NCI-H82 treated with DMSO at 0.1 percent for 48 hours (cell line): ENCODE measurements at regions not wholly inside any gene's neighbourhood (a gene's known extent, or its start where the extent isn't known, plus 50 kb on each side); places are given as distances from the start of the nearest gene placed in this dataset.
A peak's percentile ranks its signal among the peaks of the same experiment; 100 is the strongest.
"Not testable (repeated sequence)": the region's sequence is repeated elsewhere in the genome, so short reads cannot be mapped to it uniquely, and the experiment has no call there.

Experiments
- DNase-seq: peaks from one replicate; lab custom pipeline; 2025; ENCODE audit not compliant: unreplicated experiment; lab: John Stamatoyannopoulos, UW

DNA sequence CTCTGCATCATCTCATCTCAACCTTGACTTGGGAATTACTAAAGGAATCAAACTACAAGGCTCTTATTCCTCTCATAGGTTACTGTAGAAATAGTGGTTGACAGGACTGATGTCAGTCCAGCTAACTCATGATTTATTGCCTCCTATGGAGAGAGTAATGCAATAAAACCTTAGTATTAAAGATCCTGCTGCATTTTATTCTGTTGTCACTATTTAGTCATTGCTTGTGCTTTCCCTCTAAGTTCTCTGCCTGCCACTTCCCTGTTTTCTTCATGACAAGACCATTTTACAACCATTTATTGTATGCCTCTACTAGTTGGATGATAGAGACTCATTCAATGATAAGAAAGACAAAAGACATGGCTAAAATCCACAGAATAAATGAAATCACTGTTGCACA lies 134.1 kb upstream of the GRM7 start:
- no peak for DNase-seq

DNA sequence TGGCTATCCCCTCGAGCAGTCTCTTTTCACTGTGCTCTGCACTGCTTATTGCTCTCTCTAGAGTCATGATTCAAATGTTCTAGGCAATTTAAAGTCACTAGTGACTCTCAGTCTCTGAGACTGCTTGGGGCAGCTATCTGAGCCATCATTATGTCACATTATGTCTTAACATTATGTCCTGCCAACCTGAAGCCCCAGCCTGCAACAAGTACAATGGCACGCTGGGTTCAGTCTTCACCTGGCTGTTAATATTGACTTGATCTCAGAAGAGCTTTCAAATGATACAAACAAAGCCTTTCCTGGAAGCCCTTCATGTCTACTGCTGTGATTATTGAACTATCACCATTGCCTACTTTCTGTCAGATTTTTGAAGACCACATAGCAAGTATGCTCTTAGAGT lies 128.1 kb upstream of the GRM7 start:
- DNase-seq = no peak

DNA sequence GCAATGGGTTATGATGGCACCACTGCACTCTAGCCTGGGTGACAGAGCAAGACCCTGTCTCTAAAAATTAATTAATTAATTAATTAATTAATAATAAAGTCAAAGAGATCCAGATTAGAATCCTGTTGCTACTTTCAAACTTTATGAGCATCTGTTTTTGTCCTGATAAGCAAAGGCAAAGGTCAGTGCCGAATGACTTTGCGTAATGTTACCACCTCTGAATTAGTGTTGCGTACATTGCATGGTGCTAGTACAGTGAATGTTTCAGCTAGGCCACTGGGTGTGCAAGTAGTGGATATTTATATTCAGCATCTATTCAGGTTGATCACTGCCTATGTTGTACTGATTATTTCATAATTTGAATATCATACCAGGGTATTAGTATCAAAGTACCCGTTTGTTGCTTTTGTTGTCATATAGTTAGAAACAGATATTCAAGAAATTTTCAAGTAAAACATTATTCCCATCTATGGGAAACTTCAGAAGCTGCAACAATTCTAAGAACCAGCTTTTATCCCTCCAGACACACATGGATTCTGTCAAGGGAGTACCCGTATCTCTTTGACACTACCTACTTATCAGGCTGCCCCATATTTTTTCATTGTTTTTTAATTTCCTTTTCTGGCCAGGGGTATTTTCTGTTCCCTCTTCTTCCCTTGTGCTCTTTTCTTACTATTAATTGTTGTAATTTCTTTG lies 127.1 kb upstream of the GRM7 start:
- DNase-seq = no peak

DNA sequence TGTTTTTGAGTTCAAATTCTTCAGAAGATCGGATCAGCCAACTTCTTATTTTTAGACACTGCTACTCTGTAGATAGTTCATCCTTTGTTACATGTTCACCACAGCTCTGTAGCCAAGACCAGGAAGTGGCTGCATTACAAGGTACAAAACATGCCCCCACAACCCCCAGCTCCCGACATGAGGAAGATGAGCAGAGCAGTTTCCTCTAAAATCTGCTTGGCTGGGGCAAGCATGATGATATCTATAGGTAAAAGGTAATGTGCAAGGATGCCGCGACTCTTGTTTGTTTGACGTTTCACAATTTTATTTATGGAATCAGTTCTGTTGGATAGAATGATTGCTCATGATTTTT lies 126.5 kb upstream of the GRM7 start:
- no peak for DNase-seq

DNA sequence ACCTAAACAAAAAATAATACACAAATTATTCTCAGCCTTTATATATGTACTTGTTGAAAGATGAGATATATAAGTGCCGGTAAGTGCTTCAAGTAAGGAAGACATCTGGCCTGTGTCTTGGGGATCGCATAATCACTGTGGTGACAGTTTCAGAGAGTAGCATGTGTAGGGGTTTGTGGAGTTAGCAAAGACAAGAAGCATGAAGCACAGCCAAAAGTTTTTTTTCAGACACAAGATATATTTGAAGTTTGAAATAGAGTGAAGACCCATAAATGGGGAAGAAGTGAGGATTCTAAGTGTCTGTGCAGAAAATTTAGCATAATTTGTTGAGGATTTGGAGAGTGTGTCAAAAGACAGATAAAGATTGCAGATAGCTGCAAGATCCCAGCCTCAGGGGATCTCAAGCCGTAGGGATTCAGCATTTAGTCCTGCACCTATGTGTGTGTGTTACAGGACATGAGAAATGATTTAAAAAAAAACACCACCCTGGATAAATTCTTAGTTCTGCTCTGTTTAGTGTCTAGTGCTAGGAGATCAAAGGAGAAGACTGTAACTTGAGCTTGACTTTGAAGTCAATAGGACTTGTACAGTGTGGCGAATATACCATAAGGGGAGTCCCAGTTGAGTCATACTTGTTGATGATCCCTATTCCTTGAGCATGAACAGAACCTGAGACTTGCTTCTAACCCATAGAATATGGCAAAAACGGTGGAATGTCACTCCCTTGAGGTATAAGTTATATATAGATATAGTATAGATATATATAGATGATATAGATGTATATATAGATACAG lies 123.9 kb upstream of the GRM7 start:
- no peak for DNase-seq

DNA sequence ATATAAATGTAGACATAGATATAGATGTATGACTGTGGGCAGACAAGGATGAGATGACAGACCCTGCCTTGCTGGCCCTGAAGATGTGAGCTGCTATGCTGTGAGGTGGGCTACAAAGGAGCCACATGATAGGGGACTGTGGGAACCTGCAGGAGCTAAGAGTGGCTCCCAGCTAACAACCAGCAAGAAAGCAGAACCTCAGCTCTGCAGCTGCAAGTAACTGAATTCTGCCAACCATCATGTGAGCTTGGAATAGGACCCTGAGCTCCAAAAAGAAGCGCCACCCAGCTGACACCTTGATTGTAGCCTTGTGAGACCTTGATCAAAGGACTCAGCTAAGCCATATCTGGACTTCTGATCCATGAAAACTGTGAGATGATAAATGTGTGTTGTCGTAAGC lies 123.3 kb upstream of the GRM7 start:
- DNase-seq = no peak

DNA sequence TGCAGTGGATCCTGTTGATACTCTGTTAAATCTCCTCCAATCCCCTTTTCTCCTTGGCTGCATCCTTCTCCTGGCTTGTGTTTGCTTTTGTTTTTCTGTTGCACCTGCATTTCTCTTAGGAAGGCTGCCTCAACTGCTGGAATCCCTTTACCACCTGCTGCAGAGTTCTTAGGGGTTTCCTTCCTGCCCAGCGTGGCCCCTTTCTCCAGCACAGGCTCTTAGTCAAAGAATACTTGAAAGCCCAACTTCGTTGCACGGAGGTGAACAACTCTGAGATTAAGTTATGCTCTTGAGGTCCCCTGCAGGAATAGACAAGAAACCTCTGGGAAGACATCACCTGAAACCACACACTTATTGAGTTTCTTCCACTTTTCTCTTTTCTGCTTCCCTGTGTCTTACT lies 121.6 kb upstream of the GRM7 start:
- DNase-seq = no peak

DNA sequence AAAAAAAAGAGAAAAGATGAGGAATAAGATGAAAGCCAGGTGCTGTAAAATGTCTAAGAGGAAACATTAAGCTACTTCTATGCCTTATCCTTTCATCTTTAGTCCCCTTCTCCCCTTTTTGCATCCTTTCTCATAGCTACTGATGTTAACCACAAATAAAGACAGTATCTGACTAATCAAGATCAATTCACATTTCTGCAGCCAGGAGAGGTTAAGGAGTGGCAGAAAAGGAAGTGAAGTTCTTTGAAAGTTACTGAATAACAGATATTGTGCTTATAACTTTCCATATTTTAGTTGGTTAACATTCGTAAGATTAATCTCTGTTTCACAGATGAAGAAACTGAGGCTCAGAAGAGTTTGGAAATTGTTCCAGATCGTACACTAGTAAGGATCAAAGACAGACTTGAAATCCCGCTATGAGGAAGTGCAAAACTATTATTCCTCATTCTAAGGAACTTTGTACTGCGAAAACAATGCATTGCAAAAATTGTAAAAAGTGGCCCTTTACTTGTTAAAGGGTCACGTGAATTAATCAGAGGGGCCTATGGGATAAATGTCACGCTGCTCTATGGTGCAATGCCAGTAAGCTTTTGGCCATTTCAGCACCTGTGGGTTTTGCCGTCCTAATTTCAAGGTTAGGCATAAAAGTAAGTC lies 117.7 kb upstream of the GRM7 start:
- no peak for DNase-seq

DNA sequence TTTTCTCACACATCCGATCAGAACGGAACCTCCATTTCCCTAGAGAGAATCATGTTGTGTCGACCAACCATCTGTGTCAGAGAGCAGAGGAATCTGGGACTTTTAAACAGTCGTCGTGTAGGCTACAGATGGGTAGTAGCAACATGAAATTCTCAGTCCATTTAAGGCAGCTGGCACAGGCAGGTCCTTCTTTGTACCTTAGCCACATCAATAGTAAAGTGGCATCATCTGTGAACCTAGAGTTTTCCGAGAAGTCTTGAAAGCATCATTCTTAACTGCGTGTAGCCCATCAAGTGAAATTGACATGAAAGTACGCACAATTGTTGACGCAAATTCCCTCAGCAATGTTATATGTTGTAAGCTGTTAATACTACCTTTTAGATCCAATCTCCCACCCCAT lies 114.5 kb upstream of the GRM7 start:
- DNase-seq = no peak

DNA sequence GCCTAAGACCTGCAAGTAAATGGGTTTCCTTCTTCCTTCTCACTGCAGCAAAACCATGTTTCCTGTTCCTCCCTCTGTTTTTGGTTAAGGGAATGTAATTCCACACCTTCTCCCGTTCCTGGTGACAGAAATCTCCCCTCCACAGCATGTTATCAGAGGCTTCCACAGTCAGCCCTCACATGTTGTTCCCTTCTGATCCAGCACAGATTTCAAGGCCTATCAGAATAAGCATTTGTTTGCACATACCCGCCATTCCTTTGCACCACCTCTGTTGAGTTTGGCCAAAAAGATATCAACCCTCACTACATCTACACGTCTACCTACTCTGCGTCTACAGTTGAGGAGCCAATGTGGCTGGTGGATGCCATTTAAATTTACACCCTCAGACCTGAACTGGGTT lies 113.9 kb upstream of the GRM7 start:
- no peak for DNase-seq

DNA sequence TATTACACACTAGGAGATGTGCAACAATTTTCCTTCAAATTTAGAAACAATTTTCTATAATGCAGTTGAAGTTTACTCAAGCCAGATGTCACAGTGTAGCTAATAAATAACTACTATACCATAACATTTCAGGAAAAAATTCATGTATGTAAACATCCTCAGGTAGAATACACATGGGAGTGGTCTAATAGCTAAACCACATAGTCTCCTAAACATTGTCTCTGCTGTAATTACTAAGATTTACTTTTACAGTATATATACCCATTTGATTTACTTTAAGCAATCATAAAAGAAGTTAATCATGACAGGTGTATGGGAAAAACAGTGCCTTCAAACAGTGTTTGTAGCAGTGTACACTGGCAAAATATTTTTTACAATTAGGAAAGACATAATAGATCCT lies 110.1 kb upstream of the GRM7 start:
- DNase-seq = no peak

DNA sequence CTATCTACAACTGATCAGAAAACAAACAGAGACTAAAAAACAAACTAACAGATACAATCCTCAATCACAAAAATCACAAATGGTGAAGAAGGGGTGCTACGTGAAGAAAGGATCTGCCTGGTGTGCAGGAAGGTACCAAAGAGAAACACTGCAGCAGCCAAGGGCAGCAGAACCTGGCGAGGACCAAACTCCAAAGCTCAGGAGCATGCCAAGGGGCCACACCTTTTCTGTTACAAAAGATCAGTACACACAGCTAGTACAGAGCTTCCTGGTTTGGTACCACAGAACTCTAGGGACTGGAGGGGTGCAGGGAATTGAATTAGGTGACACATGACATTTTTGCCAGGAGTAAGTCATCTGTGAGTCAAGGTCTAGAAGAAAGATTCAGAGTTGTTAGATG lies 107.4 kb upstream of the GRM7 start:
- no peak for DNase-seq

DNA sequence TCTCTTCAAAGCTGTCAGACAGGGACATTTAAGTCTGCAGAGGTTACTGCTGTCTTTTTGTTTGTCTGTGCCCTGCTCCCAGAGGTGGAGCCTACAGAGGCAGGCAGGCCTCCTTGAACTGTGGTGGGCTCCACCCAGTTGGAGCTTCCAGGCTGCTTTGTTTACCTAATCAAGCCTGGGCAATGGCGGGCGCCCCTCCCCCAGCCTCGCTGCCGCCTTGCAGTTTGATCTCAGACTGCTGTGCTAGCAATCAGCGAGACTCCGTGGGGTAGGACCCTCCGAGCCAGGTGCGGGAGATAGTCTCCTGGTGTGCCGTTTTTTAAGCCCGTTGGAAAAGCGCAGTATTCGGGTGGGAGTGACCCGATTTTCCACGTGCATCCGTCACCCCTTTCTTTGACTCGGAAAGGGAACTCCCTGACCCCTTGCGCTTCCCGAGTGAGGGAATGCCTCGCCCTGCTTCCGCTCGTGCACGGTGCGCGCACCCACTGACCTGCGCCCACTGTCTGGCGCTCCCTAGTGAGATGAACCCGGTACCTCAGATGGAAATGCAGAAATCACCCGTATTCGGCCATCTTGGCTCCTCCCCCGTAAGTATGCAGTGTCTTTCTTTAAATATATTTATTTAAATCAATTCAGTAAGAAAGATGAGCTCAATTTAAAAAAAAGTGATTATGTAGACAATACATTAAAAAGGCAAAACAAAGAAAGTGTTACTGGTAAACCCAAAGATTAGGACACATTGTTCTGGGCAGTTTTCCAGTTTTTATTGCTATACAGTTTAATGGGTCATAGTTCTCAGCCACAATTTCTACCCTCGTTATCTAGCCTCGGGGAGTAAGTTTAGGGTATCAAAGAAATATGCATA lies 91.2 kb upstream of the GRM7 start:
- DNase-seq = not testable (repeated sequence)

DNA sequence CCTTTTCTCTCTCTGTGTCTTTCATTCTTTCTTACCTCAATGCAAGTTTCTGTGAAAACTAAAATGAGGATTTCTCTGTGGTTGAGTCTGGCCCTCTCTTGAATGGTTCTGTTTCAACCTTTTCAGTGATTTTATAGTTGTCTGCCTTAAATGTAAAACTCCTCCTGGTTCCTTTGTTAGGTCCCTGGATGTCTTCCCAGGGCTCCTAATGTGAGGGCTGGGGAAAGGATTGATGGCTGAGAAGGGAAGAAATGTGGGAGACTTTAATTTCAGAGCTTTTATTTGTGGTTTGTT lies 90.6 kb upstream of the GRM7 start:
- DNase-seq = no peak

DNA sequence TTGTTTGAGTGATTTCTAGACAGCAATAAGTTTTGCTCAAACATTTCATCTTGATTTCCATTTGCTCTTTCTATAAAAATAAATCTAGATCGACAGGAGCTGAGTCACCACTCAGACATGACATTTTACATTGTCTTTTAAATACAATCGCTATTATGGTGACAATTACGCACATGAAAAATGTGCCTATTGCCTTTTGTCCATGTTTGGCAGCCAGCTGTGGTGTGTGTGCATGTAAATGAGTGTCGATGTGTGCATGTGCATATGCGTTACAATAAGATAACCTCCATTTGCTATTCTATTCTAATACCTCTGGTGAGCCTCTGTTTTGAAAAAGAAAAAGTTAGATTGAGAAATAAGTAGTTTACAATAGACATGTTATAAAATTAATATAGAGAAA lies 89.7 kb upstream of the GRM7 start:
- DNase-seq = no peak

DNA sequence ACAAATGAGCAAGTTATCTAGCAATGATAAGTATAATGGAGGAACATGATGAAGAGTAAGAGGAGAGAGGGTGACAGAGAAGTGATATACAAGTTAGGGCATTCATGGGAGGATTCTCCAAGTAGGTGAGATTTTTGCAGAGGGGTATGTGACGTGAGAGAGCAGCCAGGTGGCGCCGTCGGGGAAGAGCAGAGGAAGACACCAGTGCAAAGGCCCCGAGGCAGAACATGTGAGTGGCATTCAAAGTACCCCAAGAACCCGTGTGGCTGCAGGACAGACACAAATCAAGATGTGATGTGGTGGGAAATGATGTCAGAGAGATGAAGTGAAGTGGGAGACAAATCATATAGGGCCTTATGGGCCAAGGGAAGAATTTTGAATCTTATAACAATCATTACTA lies 81.8 kb upstream of the GRM7 start:
- DNase-seq = no peak

DNA sequence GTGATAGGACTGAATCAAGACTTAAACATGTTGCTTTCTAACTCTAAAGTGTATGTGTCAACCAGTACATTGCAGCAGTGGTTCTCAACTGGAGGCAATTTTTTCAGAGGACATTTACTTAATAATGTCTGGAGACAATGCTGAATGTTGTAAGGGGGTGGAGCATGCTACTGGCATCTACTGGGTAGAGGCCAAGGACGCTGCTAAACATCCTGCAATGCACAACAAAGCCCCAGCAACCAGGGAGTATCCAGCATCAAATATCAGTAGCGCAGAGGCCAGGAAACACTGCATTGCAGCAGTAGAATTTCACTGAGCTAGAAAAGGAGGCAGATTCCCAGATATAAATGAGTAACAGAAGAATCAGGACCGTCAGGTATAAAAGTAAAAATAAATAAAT lies 79.8 kb upstream of the GRM7 start:
- DNase-seq = no peak

DNA sequence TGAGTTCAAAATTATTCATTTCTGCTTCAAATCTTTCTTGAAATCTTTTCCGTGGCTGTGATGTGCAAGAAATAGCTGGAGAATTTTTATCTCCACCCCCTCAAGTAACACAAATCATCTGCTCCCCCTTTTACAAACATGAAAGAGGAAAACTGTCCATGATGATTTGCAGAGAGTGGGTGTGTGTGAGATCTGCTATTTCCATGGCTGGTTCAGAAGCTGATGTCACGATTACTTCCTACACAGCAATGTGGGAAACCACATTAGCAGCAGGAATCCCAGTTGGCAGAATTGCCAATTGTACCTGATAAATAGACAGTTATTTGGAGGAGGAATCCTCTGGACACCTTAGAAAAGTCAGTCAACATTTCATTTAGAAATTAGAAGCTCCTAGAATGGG lies 75.2 kb upstream of the GRM7 start:
- no peak for DNase-seq

DNA sequence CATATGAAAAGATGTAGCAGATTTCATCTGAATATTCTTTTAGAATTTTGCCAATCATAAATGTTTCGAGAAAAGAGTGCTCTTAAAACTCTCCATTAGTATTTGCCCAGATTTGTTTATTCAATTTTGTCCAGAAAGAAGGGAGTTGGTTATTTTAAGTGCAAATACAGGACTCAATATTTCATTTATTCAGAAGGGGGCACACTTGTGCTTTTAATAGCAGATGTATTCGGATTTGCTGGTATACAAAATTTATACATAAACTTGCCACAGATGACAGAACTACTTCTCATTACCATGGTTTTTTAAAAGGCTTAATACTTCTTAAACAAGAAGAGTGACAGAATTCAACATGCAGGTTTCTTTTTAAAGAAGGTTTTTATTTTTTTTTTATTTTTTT lies 69.8 kb upstream of the GRM7 start:
- no peak for DNase-seq

DNA sequence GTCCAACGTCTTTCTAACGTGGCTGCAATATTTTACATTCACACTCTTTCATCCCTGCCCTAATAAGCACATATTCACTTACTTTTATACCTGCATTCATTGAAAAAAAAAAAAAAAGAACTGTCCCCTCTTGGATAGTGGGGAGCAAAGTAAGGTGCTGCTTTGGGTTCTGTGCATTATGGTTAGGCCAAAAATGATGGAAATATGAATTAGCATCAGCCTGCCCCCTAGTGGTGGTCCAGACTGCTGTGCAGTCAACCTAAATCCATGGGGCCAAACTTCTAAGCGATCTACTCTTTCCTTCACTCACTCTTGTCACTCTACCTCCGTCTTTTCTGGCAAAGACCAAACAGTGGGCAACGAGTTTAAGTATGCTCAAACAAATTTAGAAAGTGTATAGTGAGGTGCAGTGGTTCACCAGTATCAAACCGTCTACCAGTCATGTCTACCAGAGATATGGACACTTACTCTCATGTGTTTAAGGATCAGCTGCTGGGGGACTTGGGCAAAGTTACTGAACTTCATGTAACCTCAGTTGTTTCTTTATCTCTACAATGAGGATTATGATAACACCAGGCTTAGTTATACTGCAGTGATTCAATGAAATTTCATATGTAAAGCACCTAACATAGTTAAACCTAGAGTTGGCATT lies 61.5 kb upstream of the GRM7 start:
- peak; percentile 7 for DNase-seq

DNA sequence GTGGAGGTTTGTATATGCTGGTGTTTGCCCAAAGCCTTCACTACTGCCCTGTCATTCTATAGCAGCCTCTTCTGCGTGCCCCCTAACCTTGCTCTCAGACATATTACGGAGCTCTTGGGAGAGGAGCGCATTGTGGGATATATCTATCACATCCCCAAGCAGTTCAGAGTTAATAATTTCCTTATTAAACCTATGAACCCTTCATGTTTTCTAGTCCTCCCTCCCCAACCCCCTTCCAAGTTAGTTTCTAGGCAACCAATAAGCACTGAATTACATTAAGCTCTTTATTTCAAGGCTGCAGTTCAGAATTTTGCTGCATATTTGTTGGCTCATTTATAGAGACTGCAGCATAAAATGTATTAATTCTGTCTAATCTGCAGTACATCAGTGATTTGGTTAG lies 57.3 kb upstream of the GRM7 start:
- DNase-seq = no peak
